GM21528 (cell line): ENCODE measurements at regions not wholly inside any gene's neighbourhood (a gene's known extent, or its start where the extent isn't known, plus 50 kb on each side); places are given as distances from the start of the nearest gene placed in this dataset.

ENCODE experiments used
- ATAC-seq: cut with Tn5 transposase; IDR thresholded peaks from one replicate; pipeline ENCODE4 v1.9.1; 2021; ENCODE audit warnings: mild to moderate bottlenecking, moderate library complexity; ENCODE audit not compliant: unreplicated experiment, low FRiP score

DNA sequence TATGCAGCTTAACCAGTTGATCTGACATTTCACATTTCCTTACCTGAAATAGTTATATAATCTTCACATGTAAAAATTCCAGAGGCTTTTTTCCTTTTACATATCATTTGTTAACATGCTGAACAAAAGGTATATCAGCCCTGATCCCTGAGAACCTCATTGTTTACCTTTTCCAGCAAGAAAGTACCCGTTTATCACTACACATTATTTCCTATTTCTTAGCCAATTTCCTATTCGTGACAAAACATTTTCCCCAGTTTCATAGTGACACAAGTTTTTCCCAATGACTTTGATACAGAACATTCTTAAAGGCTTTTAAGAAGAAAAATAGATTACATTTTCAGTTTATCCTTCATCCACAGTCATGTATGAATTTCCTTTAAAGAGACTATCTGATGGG is 86.6 kb upstream of the DKK2 start:
- ATAC-seq, result no peak

DNA sequence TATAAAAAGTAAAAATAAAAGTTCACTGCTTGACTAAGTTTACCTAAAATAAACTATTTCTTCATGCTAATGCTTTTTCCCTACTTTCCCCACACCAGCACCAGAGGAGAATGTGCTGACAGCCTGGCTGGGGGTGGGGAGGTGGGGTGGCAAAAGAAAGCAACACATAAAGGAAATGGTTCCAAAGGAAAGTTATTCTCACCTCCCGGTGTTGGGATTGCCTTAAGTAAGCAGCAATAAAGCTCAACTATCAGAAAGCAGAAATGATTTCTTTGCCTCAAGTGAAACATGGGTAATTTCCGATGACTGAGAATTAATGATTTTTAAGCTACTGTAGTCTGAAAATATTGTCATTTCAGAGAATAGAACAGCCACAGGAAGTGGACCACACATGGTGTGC is 84.5 kb upstream of the DKK2 start:
- ATAC-seq, result no peak

DNA sequence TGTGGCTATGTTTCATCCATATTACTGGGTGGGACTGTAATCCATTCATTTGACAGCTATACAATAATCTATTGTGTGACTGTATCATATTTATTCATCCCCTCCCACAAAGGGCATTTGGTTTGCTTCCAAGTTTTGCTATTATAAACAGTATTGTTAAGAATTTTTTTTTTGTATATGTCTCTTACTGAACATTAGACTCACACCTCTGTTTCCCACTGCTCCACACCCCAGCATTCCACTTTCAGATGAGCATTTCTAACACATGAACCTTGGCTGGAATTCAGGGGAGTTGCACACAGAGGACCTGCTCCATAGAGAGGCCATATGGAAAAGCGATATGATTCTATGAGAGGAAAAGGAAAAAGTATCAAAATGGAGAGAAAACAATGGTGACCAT is 81.6 kb upstream of the DKK2 start:
- ATAC-seq, result no peak

DNA sequence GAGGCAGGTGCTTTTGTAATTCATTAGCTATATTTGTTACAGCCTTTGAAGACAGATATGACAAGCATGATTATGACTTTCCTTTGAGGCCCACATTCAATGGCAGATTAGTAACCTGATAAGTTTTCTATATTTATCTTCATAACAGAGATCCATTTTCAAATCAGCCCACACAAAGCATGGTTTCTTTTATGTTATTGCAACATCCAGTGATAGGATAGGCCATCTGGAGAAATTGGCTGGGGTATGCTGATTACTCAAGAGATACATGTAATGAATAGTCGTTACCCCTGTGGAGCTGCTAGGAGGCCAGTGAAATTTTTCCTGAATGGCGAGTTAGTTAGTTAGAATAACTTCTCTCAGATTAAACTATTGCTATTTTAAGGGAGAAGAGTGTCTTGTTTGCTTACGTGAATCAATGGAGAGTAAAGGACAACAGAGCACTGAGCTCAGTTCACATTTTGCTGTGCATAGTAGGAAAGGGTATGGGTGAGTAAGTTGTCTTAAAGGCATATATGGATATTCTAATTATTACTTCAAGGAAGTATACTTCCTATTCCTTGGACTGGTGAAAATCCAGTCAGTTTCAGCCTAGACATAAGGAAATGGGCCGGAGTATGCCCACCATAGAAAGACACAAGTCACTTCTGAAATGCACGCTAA is 79.2 kb upstream of the DKK2 start:
- no peak for ATAC-seq

DNA sequence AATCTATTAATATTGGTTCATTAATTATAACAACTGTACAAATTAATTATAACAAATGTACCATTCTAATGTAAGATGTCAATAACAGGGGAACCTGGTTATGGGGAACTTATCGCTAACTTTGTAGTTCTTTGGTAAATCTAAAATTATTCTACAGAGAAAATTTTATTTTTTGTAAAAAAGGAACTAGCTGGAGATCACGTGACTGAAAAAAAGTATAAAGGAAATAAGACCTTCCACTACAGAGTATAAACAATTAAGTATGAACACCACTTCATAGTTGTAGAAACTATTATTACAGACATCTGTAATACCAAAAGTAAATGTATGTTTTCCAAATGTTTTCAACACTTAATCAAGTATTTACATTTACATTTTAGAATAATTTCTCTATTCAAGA is 77.9 kb upstream of the DKK2 start:
- no peak for ATAC-seq

DNA sequence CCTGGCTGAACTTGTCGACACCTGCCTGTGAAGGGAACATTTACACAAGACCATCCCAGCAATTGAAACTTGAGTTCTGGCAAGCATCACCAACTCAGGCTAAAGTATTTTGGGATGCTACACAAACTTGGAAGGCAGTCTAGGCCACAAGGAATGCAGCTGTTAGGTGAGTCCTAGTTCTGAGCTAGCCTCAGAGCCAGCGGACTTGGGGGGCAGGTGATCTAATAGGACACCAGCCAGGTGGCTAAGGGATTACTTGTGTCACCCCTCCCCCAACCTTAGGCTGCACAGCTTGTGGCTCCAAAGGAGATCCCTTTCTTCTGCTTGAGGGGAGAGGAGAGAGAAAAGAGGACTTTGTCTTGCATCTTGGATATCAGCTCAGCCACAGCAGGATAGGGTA is 62.3 kb upstream of the DKK2 start:
- ATAC-seq, result no peak

DNA sequence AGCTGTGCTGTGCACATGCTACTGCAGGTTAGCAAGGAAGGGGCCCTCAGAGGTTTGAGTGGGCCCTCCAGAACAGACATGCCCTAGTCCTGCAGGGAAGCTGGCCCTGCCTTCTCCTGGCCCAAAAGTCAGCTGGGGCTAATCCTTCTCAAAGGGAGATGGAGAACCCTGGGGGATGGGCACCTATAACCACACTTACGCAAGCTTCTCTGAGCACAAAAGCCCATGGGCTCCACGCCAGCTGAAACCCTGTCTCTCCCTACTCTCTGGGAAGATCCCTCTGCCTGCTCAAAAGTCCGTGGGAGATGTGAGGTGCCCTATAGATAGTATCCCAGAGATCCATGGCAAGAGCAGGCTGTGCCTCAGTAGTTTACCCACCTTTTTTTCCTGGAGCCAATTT is 58.9 kb upstream of the DKK2 start:
- ATAC-seq, result no peak

DNA sequence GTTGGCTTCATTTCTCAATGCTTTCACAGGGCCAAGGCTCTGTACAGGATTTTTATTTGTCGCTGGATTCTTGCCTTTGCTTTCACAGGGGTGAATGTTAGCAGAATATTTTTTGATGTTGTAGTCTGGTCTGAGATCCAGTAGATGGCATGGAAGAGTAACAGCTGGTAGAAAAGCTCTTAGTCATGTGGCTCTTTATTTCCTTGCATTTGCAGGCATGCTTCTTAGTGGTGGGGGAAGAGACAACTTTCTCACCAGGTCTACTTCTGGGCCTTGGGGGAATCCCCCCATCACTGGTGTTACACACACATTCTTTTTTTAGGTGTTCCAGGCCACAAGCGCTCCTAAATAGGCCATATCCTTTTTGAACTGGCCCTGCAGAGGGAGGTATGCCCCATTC is 58.2 kb upstream of the DKK2 start:
- no peak for ATAC-seq
